CD14-positive monocyte (primary cell): ENCODE measurements at regions not wholly inside any gene's neighbourhood (a gene's known extent, or its start where the extent isn't known, plus 50 kb on each side); places are given as distances from the start of the nearest gene placed in this dataset.
"Not testable (repeated sequence)": the region's sequence is repeated elsewhere in the genome, so short reads cannot be mapped to it uniquely, and the experiment has no call there.

Experiments
- DNase-seq, 3 donors: peaks; one replicate each; pipeline ENCODE4 v3.0.0-alpha.2; 2011 to 2022
- H2AFZ ChIP-seq: 2 replicates; pipeline ENCODE4 v1.6.0; 2012; ENCODE audit warnings: mild to moderate bottlenecking, low read depth, low read length, inconsistent platforms; ENCODE audit not compliant: insufficient read depth, poor library complexity, severe bottlenecking
- H3K27ac ChIP-seq, 2 donors: 1 replicate in 1 of 2; 2 replicates in 1 of 2; pipeline ENCODE4 v1.5.1; 2012 to 2013; ENCODE audit warnings: low read length in 2 of 2, control low read depth in 1 of 2, inconsistent platforms in 1 of 2, low read depth in 1 of 2, mild to moderate bottlenecking in 1 of 2
- H3K27me3 ChIP-seq, 2 donors: one replicate each; pipeline versions ENCODE4 v1.6.0 to v1.6.1; 2011 to 2013; ENCODE audit warnings: low read length in 2 of 2; ENCODE audit not compliant: control insufficient read depth in 2 of 2, insufficient read depth in 2 of 2
- H3K36me3 ChIP-seq, 2 donors: replicated peaks in 1 of 2; 1 replicate in 1 of 2; 2 replicates in 1 of 2; pipeline versions ENCODE4 v1.5.1 to v1.6.1; 2012 to 2013; ENCODE audit warnings: low read length in 2 of 2, control low read depth in 1 of 2, inconsistent platforms in 1 of 2, mild to moderate bottlenecking in 1 of 2; ENCODE audit not compliant: insufficient read depth in 2 of 2, control insufficient read depth in 1 of 2
- H3K4me1 ChIP-seq, 2 donors: 1 replicate in 1 of 2; 2 replicates in 1 of 2; pipeline versions ENCODE4 v1.5.1 to v1.6.1; 2012 to 2013; ENCODE audit warnings: low read length in 2 of 2, control low read depth in 1 of 2, inconsistent platforms in 1 of 2, mild to moderate bottlenecking in 1 of 2, moderate library complexity in 1 of 2; ENCODE audit not compliant: insufficient read depth in 2 of 2, control insufficient read depth in 1 of 2
- H3K4me2 ChIP-seq: replicated peaks from 2 replicates; pipeline ENCODE3; 2012; ENCODE audit warnings: low read length, moderate library complexity, mild to moderate bottlenecking; ENCODE audit not compliant: poor library complexity, severe bottlenecking; ENCODE audit errors: extremely low read depth
- H3K4me3 ChIP-seq, 3 experiments: fragments of 200-600 bp in 1 of 3; sonication (generic) in 1 of 3; replicated peaks in 1 of 3; 1 replicate in 2 of 3; 2 replicates in 1 of 3; pipeline ENCODE4 v1.5.1; 2011 to 2013; ENCODE audit warnings: low read length in 3 of 3, mild to moderate bottlenecking in 3 of 3, control low read depth in 2 of 3, low read depth in 2 of 3, inconsistent platforms in 1 of 3, moderate library complexity in 1 of 3
- H3K79me2 ChIP-seq: 2 replicates; pipeline ENCODE4 v1.6.0; 2012; ENCODE audit warnings: mild to moderate bottlenecking, control low read depth, inconsistent platforms, low read length, moderate library complexity; ENCODE audit not compliant: insufficient read depth
- H3K9ac ChIP-seq: 2 replicates; pipeline ENCODE4 v1.6.0; 2017; ENCODE audit warnings: low read length, mild to moderate bottlenecking; ENCODE audit not compliant: insufficient read depth, poor library complexity, severe bottlenecking
- H3K9me3 ChIP-seq, 2 donors: replicated peaks in 1 of 2; 1 replicate in 1 of 2; 2 replicates in 1 of 2; pipeline versions ENCODE4 v1.5.1 to v1.6.1; 2012 to 2013; ENCODE audit warnings: low read length in 2 of 2, control low read depth in 1 of 2; ENCODE audit not compliant: control insufficient read depth in 1 of 2, insufficient read depth in 1 of 2
- H4K20me1 ChIP-seq: 2 replicates; pipeline ENCODE4 v1.6.0; 2012; ENCODE audit warnings: mild to moderate bottlenecking, low read length, control low read depth, moderate library complexity; ENCODE audit not compliant: insufficient read depth
- H3K27ac Mint-ChIP-seq, 7 donors: one replicate each; pipeline ENCODE4 v1.8.0; 2020; ENCODE audit warnings: mild to moderate bottlenecking in 7 of 7, mixed read lengths in 7 of 7, moderate library complexity in 6 of 7, inconsistent platforms in 2 of 7
- H3K27me3 Mint-ChIP-seq, 3 donors: one replicate each; pipeline ENCODE4 v1.8.0; 2021 to 2022; ENCODE audit warnings: low read depth in 3 of 3, mild to moderate bottlenecking in 3 of 3, mixed read lengths in 3 of 3, moderate library complexity in 3 of 3, inconsistent platforms in 1 of 3
- H3K36me3 Mint-ChIP-seq, 2 donors: one replicate each; pipeline ENCODE4 v1.8.0; 2020; ENCODE audit warnings: mixed read lengths in 2 of 2, inconsistent platforms in 1 of 2, mild to moderate bottlenecking in 1 of 2
- H3K4me1 Mint-ChIP-seq: one replicate; pipeline ENCODE4 v1.8.0; 2020; ENCODE audit warnings: mild to moderate bottlenecking, mixed read lengths
- H3K4me3 Mint-ChIP-seq, 2 donors: one replicate each; pipeline ENCODE4 v1.8.0; 2020; ENCODE audit warnings: mild to moderate bottlenecking in 2 of 2, mixed read lengths in 2 of 2, moderate library complexity in 1 of 2
- H3K9me3 Mint-ChIP-seq, 7 donors: one replicate each; pipeline ENCODE4 v1.8.0; 2020 to 2022; ENCODE audit warnings: mixed read lengths in 7 of 7, mild to moderate bottlenecking in 6 of 7, moderate library complexity in 6 of 7, inconsistent platforms in 2 of 7
- WGBS: methylation state at CpG from one replicate; pipeline ENCODE4 v1.1.5; 2013; ENCODE audit warnings: missing lambda C conversion rate; ENCODE audit not compliant: insufficient coverage; 5-methylcytosine and 5-hydroxymethylcytosine counted together
- intact Hi-C, 2 donors: fragments of 100-400 bp; cut with micrococcal nuclease; formaldehyde crosslinking; loops; one replicate each; pipeline versions ENCODE4 v1.15.0 to v1.15.1; 2023
- TF ChIP-seq, protein P1 (sequence below): fragments of 200-600 bp; IDR thresholded peaks from one replicate; pipeline ENCODE4 v1.8.0; 2022; ENCODE audit warnings: antibody characterized with exemption, mild to moderate bottlenecking

DNA sequence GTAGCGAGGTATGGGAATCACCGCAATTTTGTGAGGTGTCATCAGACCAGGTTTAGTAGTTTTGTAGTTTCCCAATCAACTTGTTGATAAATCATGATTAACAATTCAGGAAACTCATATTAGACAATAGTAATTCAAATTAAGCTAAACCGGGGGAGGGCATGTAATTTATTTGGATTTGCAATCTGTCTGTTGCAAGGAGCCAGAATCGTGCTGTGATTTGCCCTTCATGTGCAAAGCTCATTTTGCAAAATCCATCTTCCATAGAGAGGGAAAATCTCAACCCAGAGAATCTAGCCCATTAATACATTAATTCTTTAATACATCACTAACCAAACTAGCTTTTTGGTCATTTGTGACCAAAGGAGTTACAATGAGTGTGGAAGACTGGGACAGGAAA, 164.7 kb upstream of the TRPM3 start:
- WGBS, result 100% methylated on average over 1 of the region's 4 CpGs
- Mint-ChIP-seq H3K36me3 (no peaks in the 10 kb centered on the region), H3K27ac (no peak overlapping the region), H3K4me3 (no peak overlapping the region), H3K4me1 (no peaks in the 10 kb centered on the region), H3K9me3 (no peaks in the 10 kb centered on the region), H3K27me3 (peaks cover 0 to 4% (median 4%) of the 10 kb centered on the region in 3 donors)
- H3K27ac ChIP-seq, result no peak overlapping the region
- no peaks in the 10 kb centered on the region for H3K9me3 ChIP-seq
- TF ChIP-seq, protein P1, sequence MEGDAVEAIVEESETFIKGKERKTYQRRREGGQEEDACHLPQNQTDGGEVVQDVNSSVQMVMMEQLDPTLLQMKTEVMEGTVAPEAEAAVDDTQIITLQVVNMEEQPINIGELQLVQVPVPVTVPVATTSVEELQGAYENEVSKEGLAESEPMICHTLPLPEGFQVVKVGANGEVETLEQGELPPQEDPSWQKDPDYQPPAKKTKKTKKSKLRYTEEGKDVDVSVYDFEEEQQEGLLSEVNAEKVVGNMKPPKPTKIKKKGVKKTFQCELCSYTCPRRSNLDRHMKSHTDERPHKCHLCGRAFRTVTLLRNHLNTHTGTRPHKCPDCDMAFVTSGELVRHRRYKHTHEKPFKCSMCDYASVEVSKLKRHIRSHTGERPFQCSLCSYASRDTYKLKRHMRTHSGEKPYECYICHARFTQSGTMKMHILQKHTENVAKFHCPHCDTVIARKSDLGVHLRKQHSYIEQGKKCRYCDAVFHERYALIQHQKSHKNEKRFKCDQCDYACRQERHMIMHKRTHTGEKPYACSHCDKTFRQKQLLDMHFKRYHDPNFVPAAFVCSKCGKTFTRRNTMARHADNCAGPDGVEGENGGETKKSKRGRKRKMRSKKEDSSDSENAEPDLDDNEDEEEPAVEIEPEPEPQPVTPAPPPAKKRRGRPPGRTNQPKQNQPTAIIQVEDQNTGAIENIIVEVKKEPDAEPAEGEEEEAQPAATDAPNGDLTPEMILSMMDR, result no peak
- H4K20me1 ChIP-seq, result no peaks in the 10 kb centered on the region
- H3K36me3 ChIP-seq, result no peaks in the 10 kb centered on the region
- intact Hi-C loops, result no loop called here
- no peak for DNase-seq
- H3K4me2 ChIP-seq, result no peak overlapping the region
- no peaks in the 10 kb centered on the region for H3K4me1 ChIP-seq
- no peaks in the 10 kb centered on the region for H3K27me3 ChIP-seq
- H3K9ac ChIP-seq, result no peak overlapping the region
- no peak overlapping the region for H2AFZ ChIP-seq
- no peaks in the 10 kb centered on the region for H3K79me2 ChIP-seq
- no peak overlapping the region for H3K4me3 ChIP-seq

DNA sequence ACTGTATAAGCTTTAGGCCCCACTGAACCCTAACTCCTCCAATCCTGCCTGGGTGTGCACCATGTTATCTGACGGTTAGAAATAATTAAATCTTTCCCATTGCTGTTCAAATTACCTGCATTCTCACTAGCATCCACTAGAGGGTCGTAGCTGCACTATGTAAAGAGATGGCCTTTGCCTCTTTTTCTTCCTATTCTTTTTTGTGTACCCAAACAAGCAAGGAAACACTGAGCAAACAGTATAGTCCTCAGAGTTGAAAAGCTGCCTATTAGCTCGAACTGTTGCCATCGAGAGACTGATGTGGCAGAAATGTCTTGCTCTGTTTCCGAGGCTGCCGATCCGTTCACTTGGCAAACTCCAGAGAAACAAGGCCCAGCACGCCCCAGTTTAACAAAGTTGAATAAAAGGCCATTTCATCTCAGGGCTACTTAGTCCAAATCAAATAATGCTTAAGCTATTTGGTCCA, 163.8 kb upstream of the TRPM3 start:
- Mint-ChIP-seq H3K27ac (no peak overlapping the region), H3K36me3 (no peaks in the 10 kb centered on the region), H3K4me3 (no peak overlapping the region), H3K27me3 (peaks cover 0 to 6% (median 3%) of the 10 kb centered on the region in 3 donors), H3K9me3 (no peaks in the 10 kb centered on the region), H3K4me1 (no peaks in the 10 kb centered on the region)
- WGBS, result 56% methylated on average over 7 of the region's 8 CpGs
- H3K9ac ChIP-seq, result no peak overlapping the region
- TF ChIP-seq, protein P1, result peak; percentile 83
- H4K20me1 ChIP-seq, result no peaks in the 10 kb centered on the region
- H3K79me2 ChIP-seq, result no peaks in the 10 kb centered on the region
- H3K27ac ChIP-seq, result no peak overlapping the region
- peak in 2 of 3 donors; percentile 11 for DNase-seq
- H3K4me2 ChIP-seq, result no peak overlapping the region
- H3K36me3 ChIP-seq, result no peaks in the 10 kb centered on the region
- H3K9me3 ChIP-seq, result no peaks in the 10 kb centered on the region
- no peaks in the 10 kb centered on the region for H3K4me1 ChIP-seq
- no peak overlapping the region for H2AFZ ChIP-seq
- H3K27me3 ChIP-seq, result no peaks in the 10 kb centered on the region
- no peak overlapping the region for H3K4me3 ChIP-seq
- intact Hi-C loops, result no loop called here

DNA sequence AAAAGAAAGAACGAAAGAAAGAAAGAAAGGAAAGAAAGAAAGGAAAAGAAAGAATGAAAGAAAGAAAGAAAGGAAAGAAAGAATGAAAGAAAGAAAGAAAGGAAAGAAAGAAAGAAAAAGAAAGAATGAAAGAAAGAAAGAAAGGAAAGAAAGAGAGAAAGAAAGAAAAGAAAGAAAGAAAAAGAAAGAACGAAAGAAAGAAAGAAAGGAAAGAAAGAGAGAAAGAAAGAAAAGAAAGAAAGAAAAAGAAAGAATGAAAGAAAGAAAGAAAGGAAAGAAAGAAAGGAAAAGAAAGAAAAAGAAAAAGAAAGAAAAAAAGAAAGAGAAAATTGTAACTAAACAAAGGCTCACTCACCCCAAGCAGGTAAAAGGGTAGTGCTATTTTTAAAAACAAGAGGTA, 160.7 kb upstream of the TRPM3 start:
- H3K27me3 ChIP-seq, H3K27ac Mint-ChIP-seq, H4K20me1 ChIP-seq, H3K4me1 Mint-ChIP-seq, H3K4me2 ChIP-seq, DNase-seq, H3K4me3 Mint-ChIP-seq, intact Hi-C loops, H3K4me3 ChIP-seq, H3K27ac ChIP-seq, H3K4me1 ChIP-seq, H3K9me3 Mint-ChIP-seq, H3K79me2 ChIP-seq, H3K27me3 Mint-ChIP-seq, H2AFZ ChIP-seq, H3K36me3 ChIP-seq, H3K9ac ChIP-seq, H3K36me3 Mint-ChIP-seq, H3K9me3 ChIP-seq: not testable (repeated sequence)
- WGBS, result no CpG with 5 or more reads among the region's 2 CpGs
